GM21447 (cell line): ENCODE measurements at regions not wholly inside any gene's neighbourhood (a gene's known extent, or its start where the extent isn't known, plus 50 kb on each side); places are given as distances from the start of the nearest gene placed in this dataset.

ENCODE experiments used
- ATAC-seq: cut with Tn5 transposase; IDR thresholded peaks from one replicate; pipeline ENCODE4 v1.9.1; 2021; ENCODE audit not compliant: unreplicated experiment

GRCh38 chr3:102141928-102142239 lies 292.6 kb downstream of the NFKBIZ start:
- no peak for ATAC-seq

- no peak for ATAC-seq
Measured at GRCh38 chr3:102142379-102143060, 292.3 kb upstream of the ZPLD1 start.

GRCh38 chr3:102143536-102143935 lies 291.3 kb upstream of the ZPLD1 start:
- no peak for ATAC-seq

- no peak for ATAC-seq
Measured at GRCh38 chr3:102144063-102144462, 290.8 kb upstream of the ZPLD1 start.

- ATAC-seq = no peak
Measured at GRCh38 chr3:102148598-102149337, 286.0 kb upstream of the ZPLD1 start.

GRCh38 chr3:102151935-102152334 lies 282.9 kb upstream of the ZPLD1 start:
- ATAC-seq = no peak

- no peak for ATAC-seq
Measured at GRCh38 chr3:102156426-102156825, 278.4 kb upstream of the ZPLD1 start.

- ATAC-seq = no peak
Measured at GRCh38 chr3:102158080-102158740, 276.6 kb upstream of the ZPLD1 start.

- ATAC-seq = no peak
Measured at GRCh38 chr3:102159810-102160451, 274.9 kb upstream of the ZPLD1 start.

- ATAC-seq = no peak
Measured at GRCh38 chr3:102161384-102162006, 273.3 kb upstream of the ZPLD1 start.

- ATAC-seq = no peak
Measured at GRCh38 chr3:102162251-102162650, 272.6 kb upstream of the ZPLD1 start.

- ATAC-seq = no peak
Measured at GRCh38 chr3:102163039-102163817, 271.6 kb upstream of the ZPLD1 start.

- ATAC-seq = no peak
Measured at GRCh38 chr3:102163818-102164154, 271.0 kb upstream of the ZPLD1 start.

- ATAC-seq = no peak
Measured at GRCh38 chr3:102165367-102165766, 269.4 kb upstream of the ZPLD1 start.

GRCh38 chr3:102169915-102170479 lies 264.8 kb upstream of the ZPLD1 start:
- ATAC-seq = no peak

- no peak for ATAC-seq
Measured at GRCh38 chr3:102170545-102170944, 264.3 kb upstream of the ZPLD1 start.

- no peak for ATAC-seq
Measured at GRCh38 chr3:102174312-102174712, 260.5 kb upstream of the ZPLD1 start.

- no peak for ATAC-seq
Measured at GRCh38 chr3:102174832-102175374, 259.9 kb upstream of the ZPLD1 start.

GRCh38 chr3:102176333-102177050 lies 258.3 kb upstream of the ZPLD1 start:
- ATAC-seq = no peak
